ENCODE measurements at regions not wholly inside any gene's neighbourhood (a gene's known extent, or its start where the extent isn't known, plus 50 kb on each side); places are given as distances from the start of the nearest gene placed in this dataset.

DNA sequence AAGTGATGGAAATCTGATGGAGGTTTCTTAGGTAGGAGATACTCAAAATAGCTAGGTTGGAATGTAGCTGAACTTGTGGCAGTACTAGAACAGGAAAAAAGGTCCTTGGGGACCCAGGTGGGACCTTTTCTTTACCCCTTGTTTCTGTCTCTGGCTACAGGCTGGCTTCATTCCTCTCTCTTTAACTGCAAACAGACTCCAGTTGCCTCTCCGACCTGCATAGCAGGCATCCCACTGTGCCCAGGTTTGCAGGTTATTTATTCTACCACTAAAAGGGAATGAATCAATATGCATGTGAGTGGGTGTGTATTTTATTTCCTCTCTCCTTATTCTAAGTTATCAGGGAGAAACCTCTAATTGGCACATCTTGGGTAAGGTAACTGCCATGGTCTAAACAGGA lies 758.1 kb downstream of the MED13L start:
- TF ChIP-seq, protein P1, sequence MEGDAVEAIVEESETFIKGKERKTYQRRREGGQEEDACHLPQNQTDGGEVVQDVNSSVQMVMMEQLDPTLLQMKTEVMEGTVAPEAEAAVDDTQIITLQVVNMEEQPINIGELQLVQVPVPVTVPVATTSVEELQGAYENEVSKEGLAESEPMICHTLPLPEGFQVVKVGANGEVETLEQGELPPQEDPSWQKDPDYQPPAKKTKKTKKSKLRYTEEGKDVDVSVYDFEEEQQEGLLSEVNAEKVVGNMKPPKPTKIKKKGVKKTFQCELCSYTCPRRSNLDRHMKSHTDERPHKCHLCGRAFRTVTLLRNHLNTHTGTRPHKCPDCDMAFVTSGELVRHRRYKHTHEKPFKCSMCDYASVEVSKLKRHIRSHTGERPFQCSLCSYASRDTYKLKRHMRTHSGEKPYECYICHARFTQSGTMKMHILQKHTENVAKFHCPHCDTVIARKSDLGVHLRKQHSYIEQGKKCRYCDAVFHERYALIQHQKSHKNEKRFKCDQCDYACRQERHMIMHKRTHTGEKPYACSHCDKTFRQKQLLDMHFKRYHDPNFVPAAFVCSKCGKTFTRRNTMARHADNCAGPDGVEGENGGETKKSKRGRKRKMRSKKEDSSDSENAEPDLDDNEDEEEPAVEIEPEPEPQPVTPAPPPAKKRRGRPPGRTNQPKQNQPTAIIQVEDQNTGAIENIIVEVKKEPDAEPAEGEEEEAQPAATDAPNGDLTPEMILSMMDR (IDR thresholded peaks at IDR 0.05; ENCODE audit: extremely low read depth, missing control alignments) = no peak
- no peak for DNase-seq (ENCODE audit: low spot score)

DNA sequence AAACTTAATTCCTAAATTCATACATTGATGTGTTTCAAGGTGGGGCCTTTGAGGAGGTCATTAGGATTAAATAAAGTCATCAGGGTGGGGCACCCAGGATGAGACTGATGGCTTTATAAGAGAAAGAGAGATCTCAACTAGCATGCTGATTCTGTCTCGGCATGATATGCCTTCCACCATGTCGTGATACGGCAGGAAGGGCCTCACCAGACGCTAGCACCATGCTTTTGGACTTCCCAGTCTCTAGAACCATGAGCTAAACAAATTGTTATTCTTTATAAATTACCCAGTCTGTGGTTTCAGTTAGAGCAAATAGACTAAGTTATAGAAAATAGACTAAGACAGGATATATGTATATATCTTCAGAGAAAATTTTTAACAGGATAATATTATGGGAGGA lies 759.6 kb downstream of the MED13L start:
- DNase-seq (ENCODE audit: low spot score) = no peak

DNA sequence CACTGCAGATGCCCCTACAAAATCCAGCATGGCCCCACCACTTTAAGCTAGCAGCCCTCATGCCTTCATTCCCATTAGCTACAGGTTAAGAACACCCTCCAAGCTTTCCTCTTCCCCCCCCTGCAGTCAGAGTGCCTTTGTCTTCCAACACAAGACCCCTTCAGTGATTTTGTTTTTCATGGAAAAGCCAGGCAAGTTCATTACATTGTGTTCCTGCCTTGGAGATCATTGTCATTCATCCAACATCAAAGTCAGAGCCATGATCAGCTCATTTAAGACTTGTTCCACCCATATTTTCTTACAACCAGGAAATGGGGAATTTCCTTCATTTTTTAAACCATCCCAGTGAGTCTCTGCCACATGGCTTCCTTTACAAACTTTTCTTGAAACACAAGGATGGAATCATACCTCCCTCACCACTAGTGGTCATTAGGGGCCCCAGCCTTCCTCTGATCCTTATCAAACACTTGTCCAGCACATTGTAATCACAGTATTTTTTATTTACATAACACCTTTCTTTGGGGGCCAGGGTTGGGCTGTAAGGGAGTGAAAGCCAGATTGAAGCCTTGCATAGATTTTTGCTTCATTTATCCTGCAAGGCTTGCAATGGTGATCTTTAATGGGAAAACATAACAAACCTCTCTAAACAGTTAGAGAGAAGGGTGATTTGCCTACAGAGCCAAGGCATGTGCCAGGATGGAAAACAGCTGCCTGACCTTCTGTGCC lies 765.3 kb downstream of the MED13L start:
- DNase-seq (ENCODE audit: low spot score) = no peak
- TF ChIP-seq, protein P1 (IDR thresholded peaks at IDR 0.05; ENCODE audit: extremely low read depth, missing control alignments) = no peak

More for the DNA sequence above, 759.6 kb downstream of the MED13L start:
- TF ChIP-seq, protein P1 (IDR thresholded peaks at IDR 0.05; ENCODE audit: extremely low read depth, missing control alignments) = no peak

GRCh38 chr12:115511305-115511704 lies 766.2 kb downstream of the MED13L start:
- DNase-seq (ENCODE audit: low spot score) = no peak

DNA sequence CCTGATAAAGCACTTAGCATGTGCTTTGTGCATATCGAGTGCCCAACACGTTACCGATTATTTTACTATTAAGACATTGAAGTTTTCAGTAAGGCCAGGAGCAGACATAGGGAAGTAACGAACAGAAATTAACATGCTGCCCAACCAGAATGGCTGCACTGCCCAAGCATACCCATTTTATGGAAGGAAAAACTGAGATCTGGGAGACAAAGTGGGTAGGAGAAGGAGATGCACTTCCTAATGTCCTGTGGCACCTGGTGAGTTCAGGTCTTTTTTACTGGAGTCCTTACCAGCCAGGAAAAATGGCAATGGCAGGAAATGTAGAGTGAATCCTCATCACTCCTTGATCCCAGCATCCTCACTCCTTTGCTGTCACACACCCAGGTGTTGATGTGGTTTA lies 768.5 kb downstream of the MED13L start:
- TF ChIP-seq, protein P1 (IDR thresholded peaks at IDR 0.05; ENCODE audit: extremely low read depth, missing control alignments) = no peak

More at GRCh38 chr12:115511305-115511704, 766.2 kb downstream of the MED13L start:
- TF ChIP-seq, protein P1 (IDR thresholded peaks at IDR 0.05; ENCODE audit: extremely low read depth, missing control alignments) = no peak

GRCh38 chr12:115507951-115508722 lies 769.4 kb downstream of the MED13L start:
- TF ChIP-seq, protein P1 (IDR thresholded peaks at IDR 0.05; ENCODE audit: extremely low read depth, missing control alignments) = no peak
- DNase-seq (ENCODE audit: low spot score) = no peak

More for the DNA sequence above, 768.5 kb downstream of the MED13L start:
- no peak for DNase-seq (ENCODE audit: low spot score)

GRCh38 chr12:115507560-115507889 lies 770.0 kb downstream of the MED13L start:
- TF ChIP-seq, protein P1 (IDR thresholded peaks at IDR 0.05; ENCODE audit: extremely low read depth, missing control alignments) = no peak
- DNase-seq (ENCODE audit: low spot score) = no peak

Data from GM20000 (cell line).